Stimulated activated CD4-positive, alpha-beta T cell treated with anti-CD3 and anti-CD28 coated beads, TNF-alpha, amount 100 ng/mL, for 48 hours (primary cell): ENCODE measurements at regions not wholly inside any gene's neighbourhood (a gene's known extent, or its start where the extent isn't known, plus 50 kb on each side); places are given as distances from the start of the nearest gene placed in this dataset.

Source experiments
- DNase-seq, 3 donors: peaks; one replicate each; pipeline ENCODE4 v3.0.0-alpha.2; 2020; ENCODE audit warnings: low read depth in 3 of 3

DNA sequence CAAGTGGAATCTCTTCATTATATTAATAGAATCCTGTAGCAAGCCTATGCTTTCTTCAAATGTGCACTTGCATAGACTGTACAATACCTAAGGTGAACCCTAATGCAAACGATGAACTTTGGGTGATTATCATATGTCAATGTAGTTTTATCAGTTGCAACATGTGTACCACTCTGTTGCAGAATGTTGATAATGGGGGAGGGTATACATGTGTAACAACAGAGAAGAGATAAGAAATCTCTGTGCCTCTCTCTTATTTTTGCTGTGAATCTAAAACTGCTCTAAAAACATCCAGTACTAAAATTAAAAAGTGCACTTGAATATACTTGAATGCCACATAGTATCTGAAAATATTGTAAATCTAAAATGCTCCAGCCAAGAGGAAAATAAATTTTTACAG is 820.8 kb upstream of the MIR17HG start:
- DNase-seq: no peak

DNA sequence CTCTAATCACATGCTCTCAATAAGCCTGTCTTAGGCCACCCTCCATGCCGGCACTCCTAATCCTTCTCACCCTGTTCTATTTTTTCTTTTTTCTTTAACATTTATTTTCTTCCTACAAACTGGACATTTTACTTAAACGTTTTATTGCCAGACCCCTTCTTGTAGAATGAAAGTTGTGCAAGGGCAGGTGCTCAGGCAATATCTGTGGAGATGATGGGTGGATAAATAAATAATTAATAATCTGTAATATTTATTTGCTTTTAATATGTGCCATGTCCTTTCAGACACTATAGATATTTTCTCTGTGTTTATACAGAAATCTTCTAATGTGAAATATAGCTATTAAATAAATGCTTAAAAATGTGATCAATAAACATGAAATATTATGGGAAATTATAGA is 815.7 kb upstream of the MIR17HG start:
- no peak for DNase-seq

- no peak for DNase-seq
These were observed 814.5 kb upstream of the MIR17HG start for GRCh38 chr13:90532861-90533492.

DNA sequence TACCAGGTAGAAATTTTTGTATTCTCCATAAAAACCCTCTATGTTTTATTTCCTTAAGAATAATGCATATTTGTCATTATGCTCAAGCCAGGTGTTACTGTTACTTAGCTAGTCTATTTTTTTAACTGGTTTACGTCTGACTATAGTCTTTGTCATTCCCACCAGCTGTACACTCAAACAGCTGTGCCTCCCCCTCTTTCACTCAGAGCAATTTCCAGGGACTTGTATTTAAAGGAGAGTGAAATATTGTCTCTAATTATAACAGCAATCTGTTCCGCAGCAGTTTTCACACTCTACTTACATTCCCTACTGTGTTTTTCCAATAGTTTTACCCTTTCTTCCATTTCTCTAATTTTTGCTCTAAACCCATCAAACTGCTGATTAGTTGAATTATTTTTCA is 813.6 kb upstream of the MIR17HG start:
- DNase-seq: no peak

DNA sequence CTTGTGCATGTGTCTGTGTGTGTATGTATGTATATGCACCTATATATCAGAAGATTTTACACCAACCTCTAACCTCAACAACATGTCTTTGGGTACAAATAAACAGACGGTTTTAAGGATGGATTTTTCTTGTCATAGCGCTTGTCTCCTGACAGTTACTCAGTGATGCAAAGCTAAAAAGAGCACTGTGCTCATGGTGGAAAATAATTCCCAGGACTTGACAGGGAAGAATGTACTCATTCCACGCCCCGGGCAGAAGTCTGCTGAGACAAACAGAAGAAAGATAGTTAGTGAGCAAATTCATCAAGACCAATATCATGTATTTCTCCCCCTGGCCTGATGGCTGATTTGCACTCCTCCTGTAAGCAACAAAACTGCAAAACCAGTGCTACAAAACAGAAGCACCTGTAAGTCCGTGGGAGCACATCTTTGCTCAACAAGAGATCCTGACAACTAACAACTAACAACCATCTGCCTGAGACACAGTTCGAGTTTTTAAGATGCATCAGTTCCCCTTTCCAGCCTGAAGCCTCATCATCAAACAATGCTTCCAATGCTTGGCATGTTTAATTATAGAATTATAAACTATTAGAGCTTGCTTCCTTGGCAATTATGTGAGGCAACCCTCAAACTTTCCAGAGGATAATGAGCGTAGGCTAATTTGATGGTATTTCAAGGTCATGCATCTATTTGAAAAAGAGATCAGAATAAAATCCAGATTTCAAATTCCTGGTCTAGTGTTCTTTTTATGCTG is 812.7 kb upstream of the MIR17HG start:
- DNase-seq: no peak

- no peak for DNase-seq
These were observed 812.1 kb upstream of the MIR17HG start for GRCh38 chr13:90535421-90535820.

DNA sequence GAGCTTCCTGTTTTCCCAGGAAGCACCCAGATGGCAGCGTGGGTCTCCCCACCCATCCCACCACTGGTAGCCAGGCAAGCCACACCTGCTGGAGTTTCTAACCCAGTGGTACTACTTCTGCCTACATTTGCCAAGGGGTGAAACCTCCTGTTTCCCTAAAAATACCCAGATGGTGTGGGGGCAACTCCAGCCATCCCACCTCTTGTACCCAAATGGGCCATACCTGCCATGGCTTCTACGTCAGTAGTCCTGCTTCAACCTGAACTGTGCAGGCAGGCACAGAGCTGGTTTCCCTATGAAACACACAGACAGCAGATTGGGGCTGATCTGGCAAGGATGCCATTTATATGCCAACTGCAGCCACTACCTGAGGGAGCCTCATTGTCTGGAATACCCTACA is 809.4 kb upstream of the MIR17HG start:
- no peak for DNase-seq

GRCh38 chr13:90541346-90541745 is 806.1 kb upstream of the MIR17HG start:
- DNase-seq: no peak

DNA sequence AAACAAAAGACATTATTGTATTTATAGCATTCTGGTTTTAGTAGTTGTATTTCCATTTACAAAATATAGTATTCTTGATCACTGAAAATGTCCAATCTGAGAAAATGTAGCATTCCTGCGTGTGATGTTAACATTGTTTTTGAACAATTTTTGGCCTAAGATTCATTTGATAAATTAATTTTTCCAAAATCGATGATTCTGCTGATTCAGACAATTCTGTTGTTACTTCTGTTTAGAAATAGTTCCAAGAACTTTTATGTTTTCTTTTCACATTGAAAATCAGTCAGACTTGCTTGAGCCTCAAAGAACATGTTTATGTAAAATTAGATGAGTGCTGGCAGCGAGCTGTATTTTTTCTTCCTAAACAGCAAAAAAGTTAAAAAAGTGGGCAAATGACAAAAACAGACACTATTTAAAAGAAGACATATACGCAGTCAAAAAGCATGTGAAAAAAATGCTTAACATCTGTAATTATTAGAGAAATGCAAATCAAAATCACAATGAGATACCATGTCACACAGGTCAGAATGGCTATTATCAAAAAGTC is 804.5 kb upstream of the MIR17HG start:
- no peak for DNase-seq

- DNase-seq: no peak
These were observed 802.2 kb upstream of the MIR17HG start for GRCh38 chr13:90545070-90545840.

DNA sequence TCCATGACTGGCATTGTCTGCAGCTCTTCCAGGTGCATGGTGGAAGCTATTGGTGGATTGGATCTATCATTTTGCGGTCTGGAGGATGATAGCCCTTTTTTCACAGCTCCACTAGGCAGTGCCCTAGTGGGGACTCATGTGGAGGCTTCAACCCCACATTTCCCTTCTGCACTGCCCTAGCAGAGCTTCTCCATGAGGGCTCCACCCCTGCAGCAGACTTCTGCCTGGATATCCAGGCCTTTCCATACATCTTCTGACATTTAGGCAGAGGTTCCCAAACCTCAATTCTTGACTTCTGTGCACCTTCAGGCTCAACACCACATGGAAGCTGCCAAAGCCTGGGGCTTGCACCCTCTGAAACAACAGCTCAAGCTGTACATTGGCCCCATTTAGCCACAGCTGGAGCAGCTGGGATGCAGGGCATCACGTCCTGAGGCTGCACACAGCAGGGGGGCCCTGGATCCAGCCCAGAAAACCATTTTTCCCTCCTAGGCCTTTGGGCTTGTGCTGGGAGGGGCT is 800.2 kb upstream of the MIR17HG start:
- no peak for DNase-seq

GRCh38 chr13:90551253-90551652 is 796.2 kb upstream of the MIR17HG start:
- DNase-seq: no peak

- DNase-seq: no peak
These were observed 794.8 kb upstream of the MIR17HG start for GRCh38 chr13:90552702-90553101.

GRCh38 chr13:90553159-90553558 is 794.3 kb upstream of the MIR17HG start:
- DNase-seq: no peak

DNA sequence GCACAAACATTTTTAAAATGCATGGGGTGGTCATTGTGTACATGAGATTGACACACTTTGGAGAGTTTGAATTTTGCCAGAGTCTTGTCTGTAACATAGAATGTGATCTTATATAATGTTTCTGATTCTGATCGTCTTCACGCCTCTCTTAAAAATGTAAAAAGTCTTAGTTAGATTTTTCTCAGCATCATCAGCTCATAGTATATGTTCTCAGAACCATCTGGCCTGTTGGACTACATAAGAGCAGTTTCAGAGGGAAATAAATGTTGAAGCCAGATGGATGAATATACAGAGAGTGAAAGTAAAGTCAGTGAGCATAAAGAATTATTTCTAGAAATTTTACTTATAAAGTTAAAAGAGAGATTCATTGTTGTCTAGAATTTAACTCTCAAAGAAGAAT is 789.9 kb upstream of the MIR17HG start:
- no peak for DNase-seq

DNA sequence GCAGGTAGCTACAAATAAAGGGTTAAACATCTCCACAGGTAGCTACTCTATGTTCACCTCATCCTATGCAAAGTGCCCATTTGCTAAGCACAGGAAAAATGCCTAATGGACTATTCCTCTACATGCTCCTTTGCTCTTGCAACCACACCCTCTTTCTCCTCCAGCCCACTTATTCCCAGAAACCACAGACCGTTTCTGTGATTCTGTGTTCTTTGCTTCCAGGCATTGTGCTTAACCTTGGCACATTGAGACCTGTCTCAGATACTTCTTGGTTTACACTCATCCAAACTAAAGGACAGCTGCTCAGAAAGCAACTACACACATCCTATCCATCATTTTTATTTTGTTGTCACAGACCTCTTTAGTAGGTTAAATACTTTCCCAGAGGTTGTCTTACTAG is 785.0 kb upstream of the MIR17HG start:
- no peak for DNase-seq

DNA sequence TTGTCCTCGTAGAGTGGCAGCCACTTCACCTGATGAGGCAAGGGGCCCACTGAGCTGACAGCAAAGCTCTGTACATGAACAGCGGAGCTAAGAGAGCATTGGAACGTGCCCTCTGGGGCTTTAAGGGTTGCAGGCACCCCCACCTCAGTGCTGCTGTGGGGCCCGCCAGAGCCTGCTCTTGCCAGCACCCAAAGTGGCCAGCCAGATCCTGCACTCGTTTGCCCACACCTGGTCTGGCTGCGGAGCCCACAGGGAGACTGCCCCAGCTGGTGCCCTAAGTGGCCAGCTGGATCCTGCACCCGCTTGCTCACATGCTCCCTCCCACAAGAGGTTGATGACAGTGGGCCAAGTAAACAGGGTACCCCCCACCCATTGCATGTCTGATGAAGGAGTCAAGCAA is 783.4 kb upstream of the MIR17HG start:
- DNase-seq: no peak

- no peak for DNase-seq
These were observed 782.9 kb upstream of the MIR17HG start for GRCh38 chr13:90564566-90564965.

- DNase-seq: no peak
These were observed 781.3 kb upstream of the MIR17HG start for GRCh38 chr13:90565985-90566713.

GRCh38 chr13:90568165-90568564 is 779.3 kb upstream of the MIR17HG start:
- DNase-seq: no peak

DNA sequence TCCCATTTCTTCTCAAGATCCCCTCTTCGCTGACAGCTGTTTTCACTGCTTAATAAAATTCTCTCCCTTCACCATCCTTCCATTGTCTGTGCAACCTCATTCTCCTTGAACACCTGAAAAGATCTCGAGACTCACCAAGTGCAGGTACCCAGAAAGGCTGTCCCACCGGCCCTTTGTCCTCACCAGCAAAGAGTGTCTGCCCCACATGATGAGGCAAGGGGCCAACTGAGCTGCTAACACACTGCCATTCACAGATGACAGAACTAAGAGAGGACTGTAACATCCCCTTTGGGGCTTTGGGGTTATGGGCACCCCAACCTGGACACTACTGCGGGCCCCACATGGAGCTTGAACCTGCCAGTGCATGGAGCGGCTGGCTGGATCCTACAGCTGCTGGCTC is 771.4 kb upstream of the MIR17HG start:
- no peak for DNase-seq

DNA sequence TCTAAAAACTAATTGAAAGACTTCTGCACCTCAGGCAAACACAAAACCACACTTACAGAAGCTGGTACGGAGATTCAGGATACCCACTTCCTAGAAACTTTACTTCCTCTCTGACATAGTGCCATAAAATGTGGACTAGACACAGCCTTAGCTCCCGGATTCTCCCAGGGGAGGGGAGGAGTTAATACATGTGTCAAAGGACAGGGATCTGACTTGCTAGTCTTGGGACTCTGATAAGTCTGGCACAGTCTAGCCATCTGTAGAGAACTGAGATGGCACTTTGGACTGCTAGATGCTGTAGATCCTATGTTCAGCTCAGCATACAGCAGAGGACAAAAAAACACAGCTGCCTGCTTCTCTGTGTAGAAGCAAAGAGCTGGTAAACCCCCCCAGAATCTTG is 769.8 kb upstream of the MIR17HG start:
- no peak for DNase-seq
